Stimulated activated CD4-positive, alpha-beta T cell treated with anti-CD3 and anti-CD28 coated beads, Interleukin-2, amount 100 ng/mL, for 24 hours (primary cell): ENCODE measurements at regions not wholly inside any gene's neighbourhood (a gene's known extent, or its start where the extent isn't known, plus 50 kb on each side); places are given as distances from the start of the nearest gene placed in this dataset.
"Not testable (repeated sequence)": the region's sequence is repeated elsewhere in the genome, so short reads cannot be mapped to it uniquely, and the experiment has no call there.

ENCODE experiments used
- DNase-seq, 2 donors: peaks; one replicate each; pipeline ENCODE4 v3.0.0-alpha.2; 2020

- no peak for DNase-seq
Measured at GRCh38 chr2:150207979-150208378, 279.5 kb downstream of the RND3 start.

DNA sequence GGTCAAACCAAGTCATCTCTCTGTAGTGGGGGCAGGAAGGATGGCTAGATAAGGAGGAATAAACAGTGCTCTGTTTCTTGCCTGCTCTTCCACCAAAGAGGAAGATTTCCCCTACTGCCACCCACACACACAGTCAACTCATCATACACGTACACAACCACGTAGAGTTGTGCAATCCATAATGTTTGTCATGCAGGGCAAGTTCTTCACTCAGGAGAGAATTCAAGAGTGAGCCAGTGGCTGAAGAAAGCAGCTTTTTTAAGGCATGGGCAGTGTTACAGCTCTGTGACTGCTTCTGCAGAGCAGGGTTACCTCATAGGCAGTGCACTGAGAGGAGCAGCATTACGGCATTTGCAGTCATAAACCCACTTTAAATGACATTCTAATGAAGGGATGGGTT is 283.0 kb downstream of the RND3 start:
- no peak for DNase-seq

DNA sequence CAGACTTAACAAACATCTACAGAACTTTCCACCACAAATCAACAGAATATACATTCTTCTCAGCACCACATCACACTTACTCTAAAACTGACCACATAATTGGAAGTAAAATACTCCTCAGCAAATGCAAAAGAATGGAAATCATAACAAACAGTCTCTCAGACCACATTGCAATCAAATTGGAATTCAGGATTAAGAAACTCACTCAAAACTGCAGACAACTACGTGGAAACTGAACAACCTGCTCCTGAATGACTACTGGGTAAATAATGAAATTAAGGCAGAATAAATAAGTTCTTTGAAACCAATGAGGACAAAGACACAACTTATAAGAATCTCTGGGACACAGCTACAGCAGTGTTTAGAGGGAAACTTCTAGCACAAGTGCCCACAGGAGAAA is 292.7 kb downstream of the RND3 start:
- DNase-seq = not testable (repeated sequence)

DNA sequence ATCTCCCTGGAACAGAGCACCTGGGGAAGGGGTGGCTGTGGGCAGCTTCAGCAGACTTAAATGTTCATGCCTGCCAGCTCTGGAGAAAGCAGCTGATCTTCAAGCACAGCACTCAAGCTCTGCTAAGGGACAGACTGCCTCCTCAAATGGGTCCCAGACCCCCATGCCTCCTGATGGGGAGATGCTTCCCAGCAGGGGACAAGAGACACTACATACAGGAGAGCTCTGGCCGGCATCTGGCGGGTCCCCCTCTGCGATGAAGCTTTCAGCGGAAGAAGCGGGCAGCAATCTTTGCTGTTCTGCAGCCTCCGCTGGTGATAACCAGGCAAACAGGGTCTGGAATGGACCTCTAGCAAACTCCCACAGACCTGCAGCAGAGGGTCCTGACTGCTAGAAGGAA is 294.8 kb downstream of the RND3 start:
- DNase-seq = no peak

- DNase-seq = no peak
Measured at GRCh38 chr2:150191349-150191748, 296.1 kb downstream of the RND3 start.

DNA sequence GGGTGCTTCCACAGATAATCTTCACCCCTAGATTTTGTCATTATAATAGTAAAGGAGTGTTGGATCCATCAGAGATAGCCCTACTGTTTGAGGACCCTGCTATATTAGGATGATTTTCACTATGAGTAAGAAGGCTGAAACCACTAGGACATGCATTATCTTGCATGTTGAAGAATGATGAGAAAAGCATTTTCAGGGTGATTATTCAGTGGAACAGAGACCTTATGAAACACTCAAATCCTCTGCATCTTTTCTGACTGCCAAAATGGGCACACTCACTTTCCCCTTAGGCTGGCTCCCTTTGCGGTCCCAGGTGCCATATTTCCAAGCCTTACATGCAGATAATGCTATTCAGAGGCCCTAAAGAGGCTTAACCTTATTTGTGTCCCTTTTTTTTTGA is 296.9 kb downstream of the RND3 start:
- no peak for DNase-seq

DNA sequence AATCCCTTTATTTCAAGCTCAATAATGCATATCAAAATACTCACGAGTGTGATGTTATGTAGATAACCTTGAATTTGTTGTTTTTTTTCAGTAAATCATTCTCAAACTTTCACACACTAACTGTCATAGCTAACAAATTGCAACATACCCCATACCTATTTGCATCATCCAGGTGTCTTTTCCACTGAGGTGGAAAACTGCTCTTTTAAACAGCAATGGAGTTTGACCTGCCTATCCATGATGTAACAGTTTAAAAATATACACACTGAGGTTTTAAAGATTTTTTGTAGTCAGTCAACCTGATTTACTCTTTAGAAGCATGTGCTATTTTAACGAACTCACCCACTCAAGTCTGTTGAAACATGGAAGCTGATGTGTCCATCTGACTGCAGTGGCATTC is 298.7 kb downstream of the RND3 start:
- no peak for DNase-seq

- no peak for DNase-seq
Measured at GRCh38 chr2:150188177-150188576, 299.3 kb downstream of the RND3 start.

DNA sequence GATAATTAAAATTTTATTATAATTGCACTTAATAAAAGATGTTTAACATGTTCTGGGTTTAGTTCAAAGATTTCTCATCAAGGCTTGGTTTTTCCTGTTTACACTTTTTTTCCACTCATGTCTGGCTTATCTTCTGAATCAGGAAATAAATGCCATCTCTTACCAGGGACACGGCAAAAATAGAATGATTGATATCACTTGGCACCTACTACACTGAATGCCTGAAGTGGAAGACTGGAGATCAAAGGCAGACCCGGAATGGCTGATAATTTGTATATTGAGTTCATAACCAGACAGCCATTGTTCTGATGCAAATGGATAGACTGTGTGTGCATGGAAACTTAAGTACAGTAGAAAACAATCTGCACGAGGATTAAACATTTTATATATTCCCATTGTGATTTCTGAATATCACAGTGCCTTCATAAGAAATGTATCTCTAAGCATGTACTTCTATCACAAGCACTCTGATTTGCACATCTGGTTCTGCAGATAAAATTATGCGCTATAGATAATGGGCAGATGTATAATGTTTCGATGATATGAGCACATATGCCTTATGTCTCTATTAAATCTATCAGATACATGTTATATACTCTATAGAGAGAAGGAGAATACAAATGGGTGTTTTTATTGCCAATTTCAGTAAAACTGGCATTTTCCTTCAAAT is 304.8 kb downstream of the RND3 start:
- no peak for DNase-seq

- no peak for DNase-seq
Measured at GRCh38 chr2:150178591-150178990, 308.9 kb downstream of the RND3 start.

GRCh38 chr2:150174971-150175421 is 312.5 kb downstream of the RND3 start:
- DNase-seq = no peak

- DNase-seq = no peak
Measured at GRCh38 chr2:150174056-150174805, 313.2 kb downstream of the RND3 start.

DNA sequence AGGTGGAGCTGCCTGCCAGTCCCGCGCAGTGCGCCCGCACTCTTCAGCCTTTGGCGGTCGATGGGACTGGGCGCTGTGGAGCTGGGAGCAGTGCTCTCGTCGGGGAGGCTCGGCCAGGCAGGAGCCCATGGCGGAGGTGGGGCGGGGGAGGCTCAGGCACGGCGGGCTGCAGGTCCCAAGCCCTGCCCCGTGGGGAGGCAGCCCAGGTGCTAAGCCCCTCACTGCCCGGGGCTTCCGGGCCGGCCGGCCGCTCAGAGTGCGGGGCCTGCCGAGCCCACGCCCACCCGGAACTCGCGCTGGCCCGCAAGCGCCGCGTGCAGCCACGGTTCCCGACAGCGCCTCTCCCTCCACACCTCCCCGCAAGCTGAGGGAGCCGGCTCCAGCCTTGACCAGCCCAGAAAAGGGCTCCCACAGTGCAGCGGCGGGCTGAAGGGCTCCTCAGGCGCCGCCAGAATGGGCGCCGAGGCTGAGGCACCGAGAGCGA is 316.4 kb downstream of the RND3 start:
- no peak for DNase-seq

GRCh38 chr2:150169237-150169629 is 318.2 kb downstream of the RND3 start:
- no peak for DNase-seq

GRCh38 chr2:150168595-150169236 is 318.8 kb downstream of the RND3 start:
- no peak for DNase-seq

DNA sequence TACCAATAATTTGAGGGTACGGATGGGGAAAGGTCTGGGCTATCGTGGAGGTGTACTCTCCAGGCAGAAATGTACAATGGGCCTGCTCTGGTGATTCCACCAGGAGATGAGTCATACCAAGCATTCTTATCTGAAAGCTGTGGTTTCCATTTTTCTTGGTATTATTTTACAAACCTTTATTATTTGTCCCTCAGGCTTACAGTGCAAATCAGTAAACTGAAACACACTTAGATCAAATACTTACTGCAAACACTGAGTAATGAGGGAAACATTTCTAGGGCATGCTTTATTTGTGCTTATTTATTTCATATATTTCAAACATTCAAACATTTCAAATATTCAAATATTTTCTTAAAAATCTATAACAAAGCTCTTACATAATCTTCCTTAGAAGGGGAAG is 319.8 kb downstream of the RND3 start:
- no peak for DNase-seq

DNA sequence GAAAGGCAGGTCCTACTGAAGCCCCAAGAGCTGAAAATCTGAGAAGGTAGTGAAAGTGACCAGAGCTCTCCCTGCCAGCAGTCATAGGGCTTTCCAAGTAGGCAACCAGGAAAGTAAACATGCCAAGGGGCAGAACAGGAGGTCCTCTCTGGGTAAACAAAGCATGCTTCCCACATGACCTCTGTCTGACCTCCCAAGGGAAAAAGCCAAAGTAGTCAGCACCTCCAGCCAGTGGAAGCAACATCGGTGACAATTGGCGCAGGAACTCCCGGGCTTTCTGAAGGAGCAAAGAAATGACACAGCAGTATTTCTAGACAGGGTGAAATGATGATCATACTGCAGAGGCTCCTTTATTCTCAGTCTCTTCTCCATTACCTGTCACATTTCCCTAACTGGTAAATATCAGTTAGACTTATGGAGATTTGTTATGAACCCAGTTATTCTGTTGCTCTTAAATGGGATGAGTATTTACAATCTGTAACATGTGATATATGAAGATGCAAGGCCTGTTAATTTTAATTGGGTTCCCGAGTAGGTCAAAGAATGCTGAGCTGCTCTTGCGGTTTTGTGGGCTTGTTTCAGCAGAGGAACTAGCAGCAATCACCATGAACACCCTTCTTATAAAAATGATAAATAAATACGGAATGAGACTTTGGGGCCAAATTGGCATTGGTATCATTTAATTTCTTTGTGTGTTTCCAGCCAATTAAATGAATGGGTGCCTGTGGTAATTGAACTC is 321.0 kb downstream of the RND3 start:
- DNase-seq = no peak

GRCh38 chr2:150165988-150166312 is 321.5 kb downstream of the RND3 start:
- no peak for DNase-seq

DNA sequence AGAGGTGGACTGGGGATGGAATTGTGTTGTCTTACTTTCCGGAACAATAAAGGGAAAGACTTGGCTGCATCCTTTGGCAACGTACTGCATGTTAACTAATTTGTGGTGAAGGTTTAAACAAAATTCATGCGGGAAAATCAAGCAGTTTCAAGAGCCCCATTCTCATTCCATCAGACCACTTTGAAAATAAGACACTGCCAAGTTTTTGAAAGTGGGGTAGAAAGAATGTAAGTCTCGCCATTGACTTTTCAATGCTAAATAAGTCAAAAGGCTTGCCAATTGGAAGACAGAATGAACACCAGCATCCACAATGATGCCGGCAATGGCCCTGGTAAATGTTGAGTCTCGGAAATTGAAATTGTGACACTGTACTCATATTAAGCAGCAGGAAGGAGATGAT is 322.0 kb downstream of the RND3 start:
- DNase-seq = no peak

DNA sequence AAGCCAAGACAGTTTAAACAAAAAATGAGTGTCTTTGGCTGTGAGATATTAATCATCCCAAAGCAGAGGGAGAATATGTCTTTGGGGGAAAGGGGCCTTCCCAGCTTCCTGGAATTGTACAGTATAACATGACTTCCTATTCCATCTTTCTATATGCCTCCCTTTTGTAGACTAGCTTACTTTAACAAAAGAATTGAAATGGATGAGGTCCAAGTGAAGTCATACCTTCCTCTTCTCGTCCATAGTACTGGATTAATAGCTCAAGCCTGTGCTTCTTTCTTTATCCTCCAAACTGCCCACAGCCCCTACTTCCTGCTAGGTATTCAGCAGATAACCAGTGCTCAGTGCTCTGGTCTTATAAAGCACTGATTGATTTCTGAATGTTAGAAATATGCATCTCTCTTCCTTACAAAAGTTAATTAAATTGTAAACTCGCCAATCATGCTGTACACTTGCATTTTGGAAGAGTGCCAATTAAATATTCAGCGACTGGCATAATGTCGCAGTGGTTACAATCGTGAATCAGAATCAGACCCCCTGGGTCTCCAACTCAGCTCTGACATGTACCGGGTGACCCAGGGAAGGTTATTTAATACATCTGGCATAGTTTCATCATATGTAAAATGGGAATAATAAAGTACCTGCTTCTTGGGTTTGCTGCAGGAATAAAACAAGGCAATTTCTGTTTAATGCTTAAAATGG is 325.1 kb downstream of the RND3 start:
- DNase-seq = no peak

- no peak for DNase-seq
Measured at GRCh38 chr2:150160058-150160457, 327.4 kb downstream of the RND3 start.

DNA sequence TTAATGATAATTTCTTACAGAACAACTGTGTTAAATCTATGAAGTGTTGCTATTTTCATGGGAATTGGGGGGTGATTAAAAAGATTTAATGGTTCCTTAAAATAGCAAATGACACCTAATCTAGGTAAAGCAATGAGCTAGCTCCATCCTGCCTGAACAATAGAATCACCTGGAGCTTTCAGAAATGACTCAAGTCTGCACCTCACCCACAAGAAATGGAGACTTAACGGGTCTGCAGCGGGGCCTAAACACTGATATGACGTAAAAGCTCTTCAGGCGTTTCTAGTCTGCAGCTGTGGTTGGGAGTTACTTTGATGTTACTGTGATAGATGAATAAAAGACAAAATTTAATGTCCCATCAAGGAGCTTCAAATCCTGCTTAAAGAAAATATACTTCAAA is 328.2 kb downstream of the RND3 start:
- no peak for DNase-seq

GRCh38 chr2:150156876-150157275 is 330.6 kb downstream of the RND3 start:
- DNase-seq = no peak
